Heart left ventricle (tissue), 16 donors: ENCODE measurements at regions not wholly inside any gene's neighbourhood (a gene's known extent, or its start where the extent isn't known, plus 50 kb on each side); places are given as distances from the start of the nearest gene placed in this dataset.
A peak's percentile ranks its signal among the peaks of the same experiment; 100 is the strongest.

Source experiments
- ATAC-seq, 4 donors: fragments of 200-7000 bp; cut with Tn5 transposase; one replicate each; pipeline ENCODE4 v1.9.1; 2020 to 2022; ENCODE audit warnings: moderate library complexity in 4 of 4, mild to moderate bottlenecking in 3 of 4, moderate number of reproducible peaks in 1 of 4
- DNase-seq, 5 donors: peaks; one replicate each; pipeline ENCODE4 v3.0.0-alpha.2; 2020
- H3K27ac ChIP-seq, 12 donors: fragments of 200-600 bp; sonication (generic) in 4 of 12; one replicate each; pipeline versions ENCODE4 v1.5.0 to v1.8.0; 2016 to 2022; ENCODE audit warnings: mild to moderate bottlenecking in 2 of 12
- H3K27me3 ChIP-seq, 9 donors: fragments of 200-600 bp; sonication (generic) in 2 of 9; one replicate each; pipeline versions ENCODE4 v1.5.1 to v1.8.0; 2016 to 2022; ENCODE audit warnings: mild to moderate bottlenecking in 3 of 9
- H3K36me3 ChIP-seq, 9 donors: fragments of 200-600 bp; sonication (generic) in 2 of 9; one replicate each; pipeline versions ENCODE4 v1.5.0 to v1.8.0; 2018 to 2022; ENCODE audit warnings: mild to moderate bottlenecking in 2 of 9
- H3K4me1 ChIP-seq, 12 donors: fragments of 200-600 bp; sonication (generic) in 4 of 12; one replicate each; pipeline versions ENCODE4 v1.5.0 to v1.8.0; 2016 to 2022; ENCODE audit warnings: mild to moderate bottlenecking in 3 of 12
- H3K4me3 ChIP-seq, 12 donors: fragments of 200-600 bp; sonication (generic) in 4 of 12; one replicate each; pipeline versions ENCODE4 v1.5.0 to v1.8.0; 2017 to 2022; ENCODE audit warnings: mild to moderate bottlenecking in 9 of 12, moderate library complexity in 4 of 12
- H3K9me3 ChIP-seq, 12 donors: fragments of 200-600 bp; sonication (generic) in 4 of 12; one replicate each; pipeline versions ENCODE4 v1.5.0 to v1.8.0; 2016 to 2022; ENCODE audit warnings: mild to moderate bottlenecking in 1 of 12
- CTCF ChIP-seq, 12 donors: fragments of 200-600 bp; sonication (generic) in 4 of 12; IDR thresholded peaks; one replicate each; pipeline versions ENCODE4 v1.5.0 to v1.8.0; 2018 to 2022; ENCODE audit warnings: antibody characterized with exemption in 12 of 12, mild to moderate bottlenecking in 5 of 12
- POLR2A ChIP-seq, 2 donors: fragments of 450-650 bp; IDR thresholded peaks; one replicate each; pipeline ENCODE4 v1.6.1; 2017; ENCODE audit warnings: antibody characterized with exemption in 2 of 2, mild to moderate bottlenecking in 2 of 2, moderate library complexity in 2 of 2
- WGBS, 4 donors: extraction: QIAGEN DNeasy Blood & Tissue Kit in 2 of 4; methylation state at CpG; one replicate each; pipeline versions ENCODE4 v1.1.5 to v1.1.7; 2013 to 2018; 5-methylcytosine and 5-hydroxymethylcytosine counted together
- intact Hi-C, 10 donors: fragments of 100-400 bp; cut with DNase I; formaldehyde crosslinking; loops; one replicate each; pipeline versions ENCODE4 v1.11.1 to v1.14.2; 2022
- donor health status: ischemic (EF 13 %, LVEDD 7.1; RV severe dilation, severe dysfunction).
- donor health status: healthy with polysubstance abuse.
- donor health status: DM: no; HTN: yes; CAD: no.
- donor health status: DM: no; HTN: no; CAD: no.
- donor health status: ischemic (EF 25% LVEDD 6.9; RV normal size, moderate dysfunction).
- donor health status: ischemic (EF 25% LVEDD 5.7; RV mildly dilated, moderate dysfunction).
- donor health status: healthy.
- donor health status: DM: yes; HTN: yes; CAD: no.
- donor health status: ischemic (EF 35%, LVEDD 5.7; RV mildly dilated, moderate dysfunction).
- donor health status: nonischemic (EF 11% LVEDD 7.7; RV severe dilation, severe dysfunction).
- donor health status: DM: yes; HTN: yes; CAD: no.
- donor health status: PGD.
- donor health status: ischemic (EF 29% LVEDD 5.4; RV normal size, mild dysfunction).
- donor health status: nonischemic (EF 23%, LVEDD 6.1; RV moderate dilation, normal function).

GRCh38 chr20:60501048-60501447 is 542.8 kb downstream of the CDH26 start:
- no peak overlapping the region for H3K4me3 ChIP-seq
- TF ChIP-seq CTCF (IDR thresholded peaks at IDR 0.05) (no peak), POLR2A (IDR thresholded peaks at IDR 0.05) (no peak)
- DNase-seq (no peak), ATAC-seq (peak in 1 of 4 donors; percentile 15)
- H3K27ac ChIP-seq = no peak overlapping the region
- intact Hi-C loops = no loop called here
- H3K36me3 ChIP-seq = no peaks in the 10 kb centered on the region
- 92 to 97% (median 95%) methylated on average over 2 of the region's 2 CpGs for WGBS, 4 donors
- H3K27me3 ChIP-seq = peaks cover 0 to 6% (median 0%) of the 10 kb centered on the region in 9 donors
- no peaks in the 10 kb centered on the region for H3K4me1 ChIP-seq
- H3K9me3 ChIP-seq = no peaks in the 10 kb centered on the region

GRCh38 chr20:60502881-60503280 is 544.7 kb downstream of the CDH26 start:
- Histone ChIP-seq H3K4me1 (no peaks in the 10 kb centered on the region), H3K9me3 (no peaks in the 10 kb centered on the region), H3K4me3 (no peak overlapping the region), H3K27me3 (peaks cover 0 to 6% (median 0%) of the 10 kb centered on the region in 9 donors), H3K36me3 (no peaks in the 10 kb centered on the region), H3K27ac (no peak overlapping the region)
- no peak for DNase-seq
- WGBS, 4 donors = 83 to 88% (median 86%) methylated on average over 5 of the region's 5 CpGs
- TF ChIP-seq CTCF (IDR thresholded peaks at IDR 0.05) = no peak
- TF ChIP-seq POLR2A (IDR thresholded peaks at IDR 0.05) = no peak
- no peak for ATAC-seq
- intact Hi-C loops = no loop called here

GRCh38 chr20:60505423-60505822 is 547.2 kb downstream of the CDH26 start:
- TF ChIP-seq POLR2A (IDR thresholded peaks at IDR 0.05) = no peak
- TF ChIP-seq CTCF (IDR thresholded peaks at IDR 0.05) = no peak
- H3K4me1 ChIP-seq = no peaks in the 10 kb centered on the region
- 26 to 68% (median 65%) methylated on average over 3 of the region's 3 CpGs for WGBS, 4 donors
- H3K27ac ChIP-seq = no peak overlapping the region
- no peak overlapping the region for H3K4me3 ChIP-seq
- ATAC-seq = no peak
- H3K9me3 ChIP-seq = no peaks in the 10 kb centered on the region
- intact Hi-C loops = no loop called here
- H3K36me3 ChIP-seq = no peaks in the 10 kb centered on the region
- DNase-seq = no peak
- H3K27me3 ChIP-seq = peaks cover 0 to 6% (median 0%) of the 10 kb centered on the region in 9 donors

- no peak for TF ChIP-seq POLR2A (IDR thresholded peaks at IDR 0.05)
- no peak for TF ChIP-seq CTCF (IDR thresholded peaks at IDR 0.05)
- H3K4me1 ChIP-seq = no peaks in the 10 kb centered on the region
- no peak overlapping the region for H3K4me3 ChIP-seq
- H3K27me3 ChIP-seq = peaks cover 0 to 6% (median 0%) of the 10 kb centered on the region in 9 donors
- no peaks in the 10 kb centered on the region for H3K36me3 ChIP-seq
- intact Hi-C loops = no loop called here
- 85 to 88% (median 87%) methylated on average over 3 of the region's 3 CpGs for WGBS, 4 donors
- no peaks in the 10 kb centered on the region for H3K9me3 ChIP-seq
- no peak for DNase-seq
- no peak overlapping the region for H3K27ac ChIP-seq
- ATAC-seq = no peak
Observed at GRCh38 chr20:60506061-60506460, 547.8 kb downstream of the CDH26 start.
